Heart right ventricle (tissue), 16 donors: ENCODE measurements at regions not wholly inside any gene's neighbourhood (a gene's known extent, or its start where the extent isn't known, plus 50 kb on each side); places are given as distances from the start of the nearest gene placed in this dataset.

ENCODE experiments used
- ATAC-seq, 8 donors: fragments of 200-7000 bp; cut with Tn5 transposase; one replicate each; pipeline ENCODE4 v1.9.1; 2020; ENCODE audit warnings: mild to moderate bottlenecking in 8 of 8, moderate library complexity in 8 of 8, moderate number of reproducible peaks in 1 of 8
- DNase-seq, 2 donors: peaks; one replicate each; pipeline ENCODE4 v3.0.0-alpha.2; 2020
- H3K27ac ChIP-seq, 10 donors: fragments of 200-600 bp; sonication (generic) in 2 of 10; one replicate each; pipeline versions ENCODE4 v1.5.0 to v1.8.0; 2020 to 2022; ENCODE audit warnings: mild to moderate bottlenecking in 3 of 10
- H3K27me3 ChIP-seq, 7 donors: fragments of 200-600 bp; one replicate each; pipeline ENCODE4 v1.8.0; 2021 to 2022; ENCODE audit warnings: mild to moderate bottlenecking in 2 of 7
- H3K36me3 ChIP-seq, 9 donors: fragments of 200-600 bp; sonication (generic) in 1 of 9; one replicate each; pipeline versions ENCODE4 v1.5.0 to v1.8.0; 2020 to 2022; ENCODE audit warnings: mild to moderate bottlenecking in 2 of 9
- H3K4me1 ChIP-seq, 9 donors: fragments of 200-600 bp; sonication (generic) in 1 of 9; one replicate each; pipeline versions ENCODE4 v1.5.0 to v1.8.0; 2020 to 2022; ENCODE audit warnings: mild to moderate bottlenecking in 4 of 9
- H3K4me3 ChIP-seq, 10 donors: fragments of 200-600 bp; sonication (generic) in 2 of 10; one replicate each; pipeline versions ENCODE4 v1.5.0 to v1.8.0; 2020 to 2022; ENCODE audit warnings: mild to moderate bottlenecking in 7 of 10, moderate library complexity in 2 of 10
- H3K9me3 ChIP-seq, 11 donors: fragments of 200-600 bp in 10 of 11; sonication (generic) in 2 of 11; one replicate each; pipeline versions ENCODE4 v1.5.0 to v1.8.0; 2013 to 2022; ENCODE audit warnings: mild to moderate bottlenecking in 2 of 11, control low read depth in 1 of 11, moderate library complexity in 1 of 11
- WGBS, 2 donors: extraction: QIAGEN DNeasy Blood & Tissue Kit; methylation state at CpG; one replicate each; pipeline ENCODE4 v1.1.7; 2013; ENCODE audit warnings: inconsistent platforms in 1 of 2; 5-methylcytosine and 5-hydroxymethylcytosine counted together
- intact Hi-C, 10 donors: fragments of 100-400 bp; cut with DNase I; formaldehyde crosslinking; loops; one replicate each; pipeline versions ENCODE4 v1.11.1 to v1.14.2; 2022
- TF ChIP-seq, protein P1 (sequence below), 9 donors: fragments of 200-600 bp; sonication (generic) in 2 of 9; IDR thresholded peaks; one replicate each; pipeline versions ENCODE4 v1.5.0 to v1.8.0; 2021 to 2022; ENCODE audit warnings: antibody characterized with exemption in 9 of 9, mild to moderate bottlenecking in 5 of 9, moderate library complexity in 1 of 9
- donor health status: Arrhythmogenic right ventricular cardiomyopathy.
- donor health status: ischemic (EF 13 %, LVEDD 7.1; RV severe dilation, severe dysfunction).
- donor health status: healthy with polysubstance abuse.
- donor health status: DM: no; HTN: yes; CAD: no.
- donor health status: DM: no; HTN: no; CAD: no.
- donor health status: ischemic (EF 25% LVEDD 6.9; RV normal size, moderate dysfunction).
- donor health status: ischemic (EF 25% LVEDD 5.7; RV mildly dilated, moderate dysfunction).
- donor health status: healthy.
- donor health status: DM: yes; HTN: yes; CAD: no.
- donor health status: Ischemic cardiomyopathy.
- donor health status: ischemic (EF 35%, LVEDD 5.7; RV mildly dilated, moderate dysfunction).
- donor health status: nonischemic (EF 11% LVEDD 7.7; RV severe dilation, severe dysfunction).
- donor health status: DM: yes; HTN: yes; CAD: no.
- donor health status: PGD.
- donor health status: ischemic (EF 29% LVEDD 5.4; RV normal size, mild dysfunction).
- donor health status: nonischemic (EF 23%, LVEDD 6.1; RV moderate dilation, normal function).

DNA sequence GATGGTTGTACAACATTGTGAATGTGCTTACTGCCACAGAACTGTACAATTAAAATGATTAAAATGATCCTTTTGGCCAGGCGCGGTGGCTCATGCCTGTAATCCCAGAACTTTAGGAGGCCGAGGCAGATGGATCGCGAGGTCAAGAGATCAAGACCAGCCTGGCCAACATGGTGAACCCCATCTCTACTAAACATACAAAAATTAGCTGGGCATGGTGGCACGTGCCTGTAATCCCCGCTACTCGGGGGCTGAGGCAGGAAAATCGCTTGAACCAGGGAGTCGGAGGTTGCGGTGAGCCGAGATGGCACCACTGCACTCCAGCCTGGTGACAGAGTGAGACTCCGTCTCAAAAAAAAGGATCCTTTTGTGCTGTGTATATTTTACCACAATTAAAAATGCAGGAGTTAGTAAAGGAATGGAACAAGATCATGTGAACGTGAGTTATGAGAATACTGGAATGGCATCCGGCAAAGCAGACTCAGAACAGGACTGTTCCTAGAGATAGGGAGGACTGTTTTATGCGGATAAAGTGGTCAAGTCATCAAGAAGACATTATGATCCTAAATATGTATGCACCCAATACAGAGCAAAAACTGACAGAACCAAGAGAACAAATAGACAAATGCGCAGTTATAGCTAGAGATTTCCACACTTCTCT is 58.0 kb upstream of the CLDN5 start:
- H3K36me3 ChIP-seq, result no peaks in the 10 kb centered on the region
- H3K9me3 ChIP-seq, result no peaks in the 10 kb centered on the region
- H3K4me3 ChIP-seq, result no peak overlapping the region
- intact Hi-C loops, result no loop called here
- no peak for DNase-seq
- 85 to 89% methylated on average over 17 of the region's 17 CpGs for WGBS, 2 donors
- H3K27ac ChIP-seq, result no peak overlapping the region
- TF ChIP-seq, protein P1, sequence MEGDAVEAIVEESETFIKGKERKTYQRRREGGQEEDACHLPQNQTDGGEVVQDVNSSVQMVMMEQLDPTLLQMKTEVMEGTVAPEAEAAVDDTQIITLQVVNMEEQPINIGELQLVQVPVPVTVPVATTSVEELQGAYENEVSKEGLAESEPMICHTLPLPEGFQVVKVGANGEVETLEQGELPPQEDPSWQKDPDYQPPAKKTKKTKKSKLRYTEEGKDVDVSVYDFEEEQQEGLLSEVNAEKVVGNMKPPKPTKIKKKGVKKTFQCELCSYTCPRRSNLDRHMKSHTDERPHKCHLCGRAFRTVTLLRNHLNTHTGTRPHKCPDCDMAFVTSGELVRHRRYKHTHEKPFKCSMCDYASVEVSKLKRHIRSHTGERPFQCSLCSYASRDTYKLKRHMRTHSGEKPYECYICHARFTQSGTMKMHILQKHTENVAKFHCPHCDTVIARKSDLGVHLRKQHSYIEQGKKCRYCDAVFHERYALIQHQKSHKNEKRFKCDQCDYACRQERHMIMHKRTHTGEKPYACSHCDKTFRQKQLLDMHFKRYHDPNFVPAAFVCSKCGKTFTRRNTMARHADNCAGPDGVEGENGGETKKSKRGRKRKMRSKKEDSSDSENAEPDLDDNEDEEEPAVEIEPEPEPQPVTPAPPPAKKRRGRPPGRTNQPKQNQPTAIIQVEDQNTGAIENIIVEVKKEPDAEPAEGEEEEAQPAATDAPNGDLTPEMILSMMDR (IDR thresholded peaks at IDR 0.05), result no peak
- no peak for ATAC-seq
- peaks cover 4 to 33% (median 25%) of the 10 kb centered on the region in 9 donors for H3K4me1 ChIP-seq
- H3K27me3 ChIP-seq, result peaks cover 0 to 13% (median 0%) of the 10 kb centered on the region in 7 donors

DNA sequence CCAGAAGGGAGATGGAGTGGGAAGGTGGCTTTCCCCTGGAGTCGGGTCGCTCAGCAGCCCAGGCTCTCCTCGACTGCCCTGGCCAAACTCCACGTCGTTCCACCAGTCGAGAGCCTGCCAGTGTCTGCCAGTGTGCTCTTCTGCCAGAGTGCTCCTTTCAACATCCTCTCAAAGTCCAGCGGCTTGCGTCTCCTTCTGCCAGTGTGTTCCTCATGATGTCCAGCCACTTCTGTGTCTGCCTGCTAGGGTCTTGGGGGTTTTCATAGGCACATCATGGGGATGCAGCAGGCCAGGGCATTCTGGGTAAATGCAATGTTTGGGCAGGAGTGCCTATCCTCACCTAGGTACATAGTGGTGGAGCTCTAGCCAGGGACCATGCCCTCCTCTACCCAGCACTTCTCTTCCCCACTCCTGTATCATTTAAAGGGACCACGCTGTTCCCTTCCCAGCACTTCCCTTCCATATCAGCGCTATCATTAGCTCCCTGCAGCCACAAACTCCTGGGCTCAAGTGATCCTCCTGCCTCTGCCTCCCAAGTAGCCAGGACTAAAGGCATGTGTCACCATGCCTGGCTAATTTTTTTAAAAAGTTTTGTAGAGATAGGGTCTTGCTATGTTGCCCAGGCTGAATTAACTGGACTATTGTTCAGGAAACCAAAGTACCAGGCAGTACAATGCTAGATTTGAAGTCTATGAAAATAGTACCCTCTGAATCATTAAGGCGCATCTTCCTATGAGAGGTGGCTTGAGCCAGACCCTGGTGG is 62.9 kb upstream of the CLDN5 start:
- 65 to 71% methylated on average over 11 of the region's 11 CpGs for WGBS, 2 donors

DNA sequence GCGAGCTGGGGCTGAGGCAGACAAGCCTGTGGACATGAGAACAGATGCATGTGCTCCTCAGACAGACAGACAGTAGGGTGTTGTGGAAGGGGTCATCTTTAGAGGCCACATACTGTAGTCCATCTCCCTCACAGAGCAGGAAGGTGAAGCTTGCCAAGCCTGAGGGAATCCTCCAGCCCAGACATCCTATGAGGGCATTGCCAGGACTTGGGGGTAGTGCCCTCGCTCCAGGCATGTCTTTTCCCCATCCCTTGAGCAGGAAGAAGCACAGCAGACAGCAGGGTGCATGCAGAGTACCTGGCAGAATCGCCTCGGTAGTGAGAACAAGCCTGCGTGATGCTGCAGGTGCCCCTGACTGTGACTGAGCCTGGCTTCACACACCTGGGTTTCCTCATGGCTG is 66.5 kb upstream of the CLDN5 start:
- Histone ChIP-seq H3K36me3 (no peaks in the 10 kb centered on the region), H3K4me1 (peaks cover 0 to 27% (median 5%) of the 10 kb centered on the region in 9 donors), H3K27ac (no peak overlapping the region), H3K27me3 (peaks cover 0 to 17% (median 0%) of the 10 kb centered on the region in 7 donors), H3K4me3 (no peak overlapping the region), H3K9me3 (no peaks in the 10 kb centered on the region)
- intact Hi-C loops, result no loop called here
- ATAC-seq (no peak), DNase-seq (no peak)
- TF ChIP-seq, protein P1 (IDR thresholded peaks at IDR 0.05), result no peak
- WGBS, 2 donors, result 81 to 85% methylated on average over 5 of the region's 5 CpGs

More for the DNA sequence above, 62.9 kb upstream of the CLDN5 start:
- intact Hi-C loops, result no loop called here
- ATAC-seq (no peak), DNase-seq (no peak)
- Histone ChIP-seq H3K27ac (no peak overlapping the region), H3K4me1 (peaks cover 0 to 9% (median 0%) of the 10 kb centered on the region in 9 donors), H3K9me3 (no peaks in the 10 kb centered on the region), H3K27me3 (peaks cover 0 to 17% (median 0%) of the 10 kb centered on the region in 7 donors), H3K4me3 (no peak overlapping the region), H3K36me3 (no peaks in the 10 kb centered on the region)
- TF ChIP-seq, protein P1 (IDR thresholded peaks at IDR 0.05), result no peak

DNA sequence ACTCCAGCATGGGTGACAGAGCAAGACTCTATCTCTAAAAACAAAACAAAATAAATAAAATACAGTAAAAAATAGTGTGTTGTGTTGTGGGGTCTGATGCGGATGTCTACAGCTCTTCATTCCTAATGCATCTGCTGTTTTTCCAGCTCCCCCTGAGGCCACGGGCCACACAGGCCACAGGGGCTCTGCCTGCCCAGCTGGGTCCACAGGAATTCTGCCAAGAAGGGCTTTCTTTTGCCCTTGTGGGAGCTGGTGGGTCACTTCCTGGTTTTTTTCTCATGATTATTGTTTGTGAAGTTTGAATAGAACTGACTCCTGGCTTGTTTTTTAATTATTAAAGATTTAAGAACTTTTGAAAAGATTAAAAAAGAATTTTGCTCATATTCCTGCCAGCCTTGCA is 67.4 kb upstream of the CLDN5 start:
- peaks cover 0 to 17% (median 0%) of the 10 kb centered on the region in 7 donors for H3K27me3 ChIP-seq
- ATAC-seq, result peak in 3 of 8 donors; percentile 29 to 53 (median 48)
- H3K9me3 ChIP-seq, result no peaks in the 10 kb centered on the region
- no peak overlapping the region for H3K4me3 ChIP-seq
- TF ChIP-seq, protein P1 (IDR thresholded peaks at IDR 0.05), result no peak
- intact Hi-C loops, result no loop called here
- peak overlapping the region in 3 of 10 donors; percentile 9 to 69 (median 30) for H3K27ac ChIP-seq
- DNase-seq, result no peak
- 55 to 63% methylated on average over 2 of the region's 2 CpGs for WGBS, 2 donors
- peaks cover 0 to 27% (median 5%) of the 10 kb centered on the region in 9 donors for H3K4me1 ChIP-seq
- no peaks in the 10 kb centered on the region for H3K36me3 ChIP-seq
